Glomerular visceral epithelial cell (primary cell): ENCODE measurements at regions not wholly inside any gene's neighbourhood (a gene's known extent, or its start where the extent isn't known, plus 50 kb on each side); places are given as distances from the start of the nearest gene placed in this dataset.
"Not testable (repeated sequence)": the region's sequence is repeated elsewhere in the genome, so short reads cannot be mapped to it uniquely, and the experiment has no call there.

ENCODE experiments used
- DNase-seq: peaks from one replicate; pipeline ENCODE4 v3.0.0-alpha.2; 2016; ENCODE audit errors: extremely low spot score

GRCh38 chr10:2920637-2921036, 146.7 kb upstream of the PFKP start:
- no peak for DNase-seq

- no peak for DNase-seq
Observed at GRCh38 chr10:2920168-2920567, 147.2 kb upstream of the PFKP start.

GRCh38 chr10:2919016-2919415, 148.3 kb upstream of the PFKP start:
- DNase-seq: no peak

GRCh38 chr10:2918489-2918888, 148.9 kb upstream of the PFKP start:
- no peak for DNase-seq

- DNase-seq: no peak
Observed at GRCh38 chr10:2917926-2918325, 149.4 kb upstream of the PFKP start.

GRCh38 chr10:2915412-2915811, 151.9 kb upstream of the PFKP start:
- no peak for DNase-seq

- no peak for DNase-seq
Observed at GRCh38 chr10:2914741-2915140, 152.6 kb upstream of the PFKP start.

GRCh38 chr10:2913474-2913873, 153.9 kb upstream of the PFKP start:
- DNase-seq: peak; percentile 47

- DNase-seq: no peak
Observed at GRCh38 chr10:2910656-2911055, 156.7 kb upstream of the PFKP start.

GRCh38 chr10:2909921-2910320, 157.4 kb upstream of the PFKP start:
- no peak for DNase-seq

GRCh38 chr10:2908851-2909630, 158.3 kb upstream of the PFKP start:
- no peak for DNase-seq

GRCh38 chr10:2906974-2907373, 160.4 kb upstream of the PFKP start:
- DNase-seq: no peak

GRCh38 chr10:2905851-2906250, 161.5 kb upstream of the PFKP start:
- DNase-seq: no peak

- no peak for DNase-seq
Observed at GRCh38 chr10:2900530-2900929, 166.8 kb upstream of the PFKP start.

- no peak for DNase-seq
Observed at GRCh38 chr10:2899246-2899951, 167.9 kb upstream of the PFKP start.

GRCh38 chr10:2898509-2898860, 168.9 kb upstream of the PFKP start:
- DNase-seq: no peak

- no peak for DNase-seq
Observed at GRCh38 chr10:2897619-2898508, 169.5 kb upstream of the PFKP start.

- DNase-seq: not testable (repeated sequence)
Observed at GRCh38 chr10:2896334-2896733, 171.0 kb upstream of the PFKP start.

GRCh38 chr10:2895594-2896196, 171.7 kb upstream of the PFKP start:
- no peak for DNase-seq

- no peak for DNase-seq
Observed at GRCh38 chr10:2893991-2894390, 173.4 kb upstream of the PFKP start.

- DNase-seq: no peak
Observed at GRCh38 chr10:2893158-2893845, 174.0 kb upstream of the PFKP start.

GRCh38 chr10:2891770-2892124, 175.6 kb upstream of the PFKP start:
- no peak for DNase-seq
